ENCODE measurements at regions not wholly inside any gene's neighbourhood (a gene's known extent, or its start where the extent isn't known, plus 50 kb on each side); places are given as distances from the start of the nearest gene placed in this dataset.

GRCh38 chr5:129821477-129822131 lies 73.7 kb downstream of the MINAR2 start:
- no peak overlapping the region for H3K4me3 ChIP-seq (ENCODE audit: low read length)
- H3K9me3 ChIP-seq (ENCODE audit: control insufficient read depth, low read length) = no peaks in the 10 kb centered on the region
- no peaks in the 10 kb centered on the region for H3K4me1 ChIP-seq (ENCODE audit: control insufficient read depth, insufficient read depth, low read length)
- no peaks in the 10 kb centered on the region for H3K27me3 Mint-ChIP-seq (ENCODE audit: insufficient read depth)
- H3K27me3 ChIP-seq (ENCODE audit: control insufficient read depth, insufficient read depth, low read length, poor library complexity, severe bottlenecking) = no peaks in the 10 kb centered on the region
- 92% methylated on average over 2 of the region's 2 CpGs; no CpG with 5 or more reads in 1 of the 2 experiments for WGBS, 2 experiments (ENCODE audit: insufficient coverage in 1 of 2, insufficient read length in 1 of 2)
- H3K27ac ChIP-seq (ENCODE audit: low read depth, low read length) = no peak overlapping the region
- H3K27ac Mint-ChIP-seq = no peak overlapping the region
- peaks cover 3% of the 10 kb centered on the region for H3K9me3 Mint-ChIP-seq
- TF ChIP-seq CTCF (conservative IDR thresholded peaks at IDR 0.05) = no peak
- no peak for DNase-seq
- H3K4me3 Mint-ChIP-seq = no peak overlapping the region
- H3K36me3 ChIP-seq (ENCODE audit: control insufficient read depth, insufficient read depth, low read length) = no peaks in the 10 kb centered on the region
- H3K4me1 Mint-ChIP-seq = no peaks in the 10 kb centered on the region
- H3K36me3 Mint-ChIP-seq (ENCODE audit: low read depth) = no peaks in the 10 kb centered on the region
- no peak overlapping the region for H3K9ac ChIP-seq (ENCODE audit: extremely low read depth, low read length, poor library complexity, severe bottlenecking)

GRCh38 chr5:129830288-129830687 lies 74.0 kb upstream of the CHSY3 start:
- H3K4me3 Mint-ChIP-seq = no peak overlapping the region

DNA sequence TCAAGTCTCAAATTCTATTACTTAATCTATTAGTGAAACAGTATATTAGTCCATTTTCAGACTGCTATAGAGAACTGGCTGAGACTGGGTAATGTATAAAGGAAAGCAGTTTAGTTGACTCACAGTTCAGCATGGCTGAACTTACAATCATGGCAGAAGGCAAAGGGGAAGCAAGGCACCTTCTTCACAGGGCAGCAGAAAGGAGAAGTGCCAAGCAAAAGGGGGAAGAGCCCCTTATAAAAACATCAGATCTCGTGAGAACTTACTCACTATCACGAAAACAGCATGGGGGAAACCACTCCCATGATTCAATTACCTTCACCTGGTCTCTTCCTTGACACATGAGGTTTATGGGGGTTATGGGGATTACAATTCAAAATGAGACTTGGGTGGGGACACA lies 67.9 kb upstream of the CHSY3 start:
- H3K27ac ChIP-seq (ENCODE audit: low read depth, low read length) = no peak overlapping the region
- DNase-seq = no peak
- no peak overlapping the region for H3K4me3 Mint-ChIP-seq
- H3K36me3 Mint-ChIP-seq (ENCODE audit: low read depth) = no peaks in the 10 kb centered on the region
- H3K27ac Mint-ChIP-seq = no peak overlapping the region
- no peaks in the 10 kb centered on the region for H3K4me1 ChIP-seq (ENCODE audit: control insufficient read depth, insufficient read depth, low read length)
- H3K36me3 ChIP-seq (ENCODE audit: control insufficient read depth, insufficient read depth, low read length) = no peaks in the 10 kb centered on the region
- no peak for TF ChIP-seq CTCF (conservative IDR thresholded peaks at IDR 0.05)
- H3K4me3 ChIP-seq (ENCODE audit: low read length) = no peak overlapping the region
- H3K9ac ChIP-seq (ENCODE audit: extremely low read depth, low read length, poor library complexity, severe bottlenecking) = no peak overlapping the region
- H3K9me3 ChIP-seq (ENCODE audit: control insufficient read depth, low read length) = no peaks in the 10 kb centered on the region
- H3K27me3 ChIP-seq (ENCODE audit: control insufficient read depth, insufficient read depth, low read length, poor library complexity, severe bottlenecking) = no peaks in the 10 kb centered on the region
- H3K4me1 Mint-ChIP-seq = no peaks in the 10 kb centered on the region
- H3K27me3 Mint-ChIP-seq (ENCODE audit: insufficient read depth) = no peaks in the 10 kb centered on the region
- WGBS, 2 experiments (ENCODE audit: insufficient coverage in 1 of 2, insufficient read length in 1 of 2) = 77% methylated on average over 2 of the region's 2 CpGs; no CpG with 5 or more reads in 1 of the 2 experiments
- no peaks in the 10 kb centered on the region for H3K9me3 Mint-ChIP-seq

More at GRCh38 chr5:129830288-129830687, 74.0 kb upstream of the CHSY3 start:
- no peaks in the 10 kb centered on the region for H3K9me3 Mint-ChIP-seq
- no peaks in the 10 kb centered on the region for H3K9me3 ChIP-seq (ENCODE audit: control insufficient read depth, low read length)
- no peak overlapping the region for H3K4me3 ChIP-seq (ENCODE audit: low read length)
- H3K27me3 Mint-ChIP-seq (ENCODE audit: insufficient read depth) = no peaks in the 10 kb centered on the region
- no peaks in the 10 kb centered on the region for H3K4me1 Mint-ChIP-seq
- no peaks in the 10 kb centered on the region for H3K27me3 ChIP-seq (ENCODE audit: control insufficient read depth, insufficient read depth, low read length, poor library complexity, severe bottlenecking)
- no peak overlapping the region for H3K27ac ChIP-seq (ENCODE audit: low read depth, low read length)
- WGBS, 2 experiments (ENCODE audit: insufficient coverage in 1 of 2, insufficient read length in 1 of 2) = 93 to 100% methylated on average over 1 of the region's 2 CpGs
- no peak overlapping the region for H3K27ac Mint-ChIP-seq
- H3K4me1 ChIP-seq (ENCODE audit: control insufficient read depth, insufficient read depth, low read length) = no peaks in the 10 kb centered on the region
- no peak for DNase-seq
- H3K36me3 ChIP-seq (ENCODE audit: control insufficient read depth, insufficient read depth, low read length) = no peaks in the 10 kb centered on the region
- no peaks in the 10 kb centered on the region for H3K36me3 Mint-ChIP-seq (ENCODE audit: low read depth)
- H3K9ac ChIP-seq (ENCODE audit: extremely low read depth, low read length, poor library complexity, severe bottlenecking) = no peak overlapping the region
- TF ChIP-seq CTCF (conservative IDR thresholded peaks at IDR 0.05) = no peak

All from endodermal cell (in vitro differentiated cells).